22Rv1 (cell line): ENCODE measurements at regions not wholly inside any gene's neighbourhood (a gene's known extent, or its start where the extent isn't known, plus 50 kb on each side); places are given as distances from the start of the nearest gene placed in this dataset.

ENCODE experiments used
- CTCF ChIP-seq: fragments of 450-650 bp; IDR thresholded peaks from 2 replicates; pipeline ENCODE4 v1.5.1; 2017; ENCODE audit warnings: mild to moderate bottlenecking
- ZFX ChIP-seq: fragments of 450-650 bp; IDR thresholded peaks from 2 replicates; pipeline ENCODE4 v1.6.1; 2017; ENCODE audit warnings: antibody characterized with exemption, borderline replicate concordance

DNA sequence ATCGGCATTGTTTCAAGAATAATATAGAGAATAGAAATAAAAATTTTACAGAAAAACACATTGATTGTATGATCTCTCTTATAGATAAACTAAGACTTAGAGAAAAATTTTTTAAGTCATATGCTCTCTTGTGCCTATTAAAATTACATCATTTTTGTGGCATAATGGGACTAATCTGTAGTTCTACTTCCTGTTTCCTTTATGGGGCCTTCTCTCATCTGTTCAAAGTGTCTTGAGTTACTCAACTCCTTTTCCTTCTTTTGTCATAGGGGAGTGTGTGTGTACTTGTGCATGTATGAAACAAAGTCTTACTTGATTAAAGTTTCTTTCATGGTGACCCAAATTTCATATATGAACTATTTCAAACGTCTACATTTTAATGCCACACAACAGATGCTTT, 1448.9 kb upstream of the TENM3 start:
- TF ChIP-seq CTCF, result no peak
- no peak for TF ChIP-seq ZFX
